Activated CD4-positive, alpha-beta T cell treated with anti-CD3 and anti-CD28 coated beads, Interleukin-2, amount 50 U/mL, for 16 hours (primary cell): ENCODE measurements at regions not wholly inside any gene's neighbourhood (a gene's known extent, or its start where the extent isn't known, plus 50 kb on each side); places are given as distances from the start of the nearest gene placed in this dataset.

Experiments used
- DNase-seq: peaks from one replicate; pipeline ENCODE4 v3.0.0-alpha.2; 2020

DNA sequence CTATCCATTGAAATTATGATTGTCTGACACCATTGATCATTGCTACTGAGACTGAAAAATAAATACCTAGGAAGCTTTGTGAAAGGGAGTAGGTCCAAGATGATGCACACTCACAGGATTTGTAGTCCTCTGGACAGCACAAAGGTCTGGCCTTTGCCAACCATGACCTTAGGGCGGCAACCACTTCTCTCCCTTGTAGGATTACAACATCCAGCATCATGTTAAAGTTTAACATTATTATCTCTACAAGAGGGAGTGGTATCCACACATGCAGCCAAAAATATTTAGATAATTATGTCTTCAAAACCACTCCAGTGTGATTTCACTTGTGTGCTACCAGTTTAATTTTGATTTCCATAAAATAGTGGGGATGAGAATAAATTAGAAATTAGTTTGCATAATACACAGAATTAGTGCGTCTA lies 51.1 kb upstream of the NHSL1 start:
- DNase-seq, result no peak

DNA sequence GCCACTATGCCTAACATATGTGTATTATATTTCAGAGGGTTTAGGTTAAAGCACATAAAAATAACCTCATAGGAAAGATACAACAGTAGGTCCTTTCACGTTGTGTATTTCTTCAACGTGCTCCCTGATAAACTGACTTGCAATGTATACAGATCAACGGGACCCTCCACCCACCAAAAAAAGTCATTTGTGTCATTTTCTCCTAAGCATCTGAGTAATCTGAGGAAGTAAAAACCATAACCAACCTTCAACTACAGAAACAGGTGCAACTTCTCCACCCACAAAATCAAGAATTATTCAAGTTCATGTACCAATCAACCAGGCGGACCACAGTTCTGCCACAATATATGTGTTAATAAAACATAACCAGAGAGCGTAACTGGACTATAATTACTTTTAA lies 54.9 kb upstream of the NHSL1 start:
- no peak for DNase-seq

DNA sequence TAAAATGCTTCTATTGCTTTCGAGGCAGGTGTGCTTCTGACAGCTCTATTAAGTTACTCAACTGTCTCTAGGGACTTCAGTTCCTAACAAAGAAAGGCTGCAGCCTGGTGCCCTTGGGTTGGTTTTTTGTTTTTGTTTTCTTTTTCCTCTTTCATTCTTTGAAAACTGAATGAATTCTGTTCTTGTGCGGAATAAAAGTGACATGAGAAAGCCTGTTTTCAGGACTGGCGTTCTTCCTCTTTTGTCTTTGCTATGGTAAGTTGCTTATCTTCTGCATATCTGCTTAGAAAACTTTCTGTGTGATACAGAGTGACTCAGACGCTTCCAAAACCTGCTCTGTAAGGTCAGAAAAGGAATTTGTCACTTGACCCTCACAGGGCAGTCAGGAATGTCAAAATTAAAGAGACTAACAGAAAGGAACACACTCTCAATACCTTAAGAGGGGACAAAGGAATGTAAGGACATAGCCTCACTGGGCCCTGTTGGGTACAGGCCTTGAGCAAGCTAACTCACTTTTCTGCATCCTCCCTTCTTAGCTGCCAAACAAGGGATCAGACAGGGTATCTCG lies 56.2 kb upstream of the NHSL1 start:
- DNase-seq, result no peak

DNA sequence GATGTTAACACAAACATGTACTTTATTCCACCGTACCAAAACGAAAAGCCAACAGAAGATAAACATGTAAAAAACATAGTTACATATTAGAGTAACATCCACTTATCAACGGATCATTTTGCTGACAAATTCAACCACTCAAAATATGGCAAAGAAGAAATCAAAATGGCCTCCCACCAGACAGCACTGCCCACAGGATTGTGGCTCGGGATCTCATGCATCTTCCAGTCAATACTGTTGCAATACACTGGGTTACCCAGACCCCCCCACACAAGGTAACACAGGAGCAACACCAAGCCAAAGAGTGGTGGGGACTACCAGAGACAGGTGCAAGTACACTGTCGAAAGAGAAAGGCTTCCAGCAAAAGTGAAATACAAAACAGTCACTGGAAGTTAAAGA lies 57.9 kb upstream of the NHSL1 start:
- no peak for DNase-seq

DNA sequence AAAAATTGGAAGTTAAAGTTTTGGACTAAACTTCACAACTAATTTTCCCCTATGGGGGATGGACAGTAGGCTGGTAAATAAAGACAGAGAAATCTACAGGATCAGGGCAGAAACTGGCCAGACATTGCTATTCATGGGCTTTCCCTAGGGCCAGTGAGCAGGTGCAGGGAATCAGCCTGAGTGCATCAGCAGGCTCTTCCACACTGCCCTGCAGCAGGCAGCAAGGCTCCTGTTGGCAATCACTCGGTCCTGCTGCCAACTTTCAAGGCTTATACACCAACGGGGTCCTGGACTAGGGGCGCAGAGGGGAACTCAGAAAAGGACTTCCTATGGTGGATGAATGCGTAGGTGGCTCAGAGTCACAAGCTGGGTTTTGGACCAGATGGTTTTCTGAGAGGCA lies 59.8 kb upstream of the NHSL1 start:
- DNase-seq, result no peak

DNA sequence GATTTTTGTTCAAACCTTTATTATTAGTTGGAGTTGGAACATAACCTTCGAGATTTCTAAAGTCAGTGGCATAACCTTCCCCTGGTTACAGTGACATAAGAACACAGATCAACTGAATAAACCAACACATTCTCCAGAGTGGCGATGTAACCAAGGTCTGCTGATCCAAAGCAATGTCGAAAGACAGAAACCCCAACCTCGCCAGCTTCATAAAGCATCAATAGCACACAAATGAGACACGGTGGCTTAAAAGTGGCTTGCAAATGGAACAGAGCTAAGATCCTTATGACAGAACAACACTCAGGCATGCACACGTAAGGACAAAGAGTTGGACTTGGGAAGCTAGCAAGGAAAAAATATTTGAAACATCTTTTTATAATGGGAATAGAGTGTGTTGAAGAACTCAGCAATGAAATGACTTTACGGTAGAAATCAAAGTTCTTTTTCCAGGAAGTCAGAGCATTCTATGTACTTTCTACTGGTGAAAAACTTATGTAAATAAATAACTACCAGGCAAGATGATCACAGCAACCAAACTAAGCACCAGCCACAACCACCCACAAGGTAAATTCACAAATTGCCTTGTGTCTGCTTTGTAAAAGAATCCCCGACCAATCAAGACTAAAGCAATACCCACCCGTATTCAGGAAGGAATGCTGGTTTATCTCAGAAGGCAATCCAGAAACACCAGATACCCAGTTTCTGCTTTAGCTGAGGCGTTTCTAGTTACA lies 61.0 kb upstream of the NHSL1 start:
- DNase-seq, result no peak

DNA sequence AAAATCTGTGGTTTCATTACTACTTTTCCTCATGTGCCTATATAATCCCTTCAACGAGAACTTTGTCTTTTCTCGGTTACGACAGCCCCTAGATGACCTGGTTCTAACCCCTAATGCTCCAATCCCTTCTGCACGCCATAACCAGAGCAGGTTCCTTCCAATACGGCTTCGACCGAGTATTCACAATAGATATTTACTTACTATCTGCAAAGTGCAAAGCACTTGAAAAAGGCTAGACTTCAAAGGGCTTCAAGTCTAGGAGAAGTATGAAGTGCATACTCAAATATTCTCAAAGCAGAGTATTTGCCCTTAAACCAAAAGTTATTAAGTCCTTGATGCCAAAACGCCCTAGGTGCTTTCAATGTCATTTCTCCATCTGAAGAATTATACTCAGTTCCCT lies 63.4 kb upstream of the NHSL1 start:
- no peak for DNase-seq

DNA sequence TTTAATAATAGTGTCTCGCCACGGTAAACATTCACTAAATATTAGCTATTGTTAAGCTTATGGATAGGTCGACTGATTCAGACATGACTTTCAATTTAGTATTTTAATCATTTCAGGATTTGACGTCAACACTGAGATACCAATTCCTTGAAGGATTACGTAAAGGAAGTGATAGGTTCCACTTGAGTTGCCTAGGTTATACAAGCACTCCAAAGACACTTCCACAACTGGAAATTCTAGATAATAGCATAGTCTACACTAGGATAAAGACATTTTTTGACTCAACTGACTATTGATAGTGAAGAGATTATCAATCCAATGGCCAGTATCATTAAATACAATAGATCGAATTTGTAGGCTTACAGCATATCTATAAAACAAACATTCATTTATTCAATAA lies 63.9 kb upstream of the NHSL1 start:
- no peak for DNase-seq

DNA sequence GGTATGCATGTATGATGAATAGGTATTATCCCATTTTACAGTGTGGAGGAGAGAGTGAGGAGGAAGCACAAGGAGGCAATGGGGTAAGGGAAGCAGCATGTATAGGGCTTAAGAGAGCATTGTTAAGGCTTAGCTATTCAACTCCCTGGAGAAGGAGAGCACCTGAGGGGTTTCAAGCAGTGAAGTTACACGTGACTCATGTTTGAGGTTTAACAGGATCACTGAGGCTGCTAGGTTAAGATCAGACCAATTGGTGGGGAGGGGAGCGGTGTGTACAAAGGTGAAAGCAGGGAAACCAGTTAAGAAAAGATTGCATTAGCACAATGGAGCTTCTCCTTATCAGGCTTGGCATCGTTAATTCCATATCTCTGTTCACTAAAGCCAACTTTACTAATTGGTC lies 64.4 kb upstream of the NHSL1 start:
- DNase-seq, result no peak

DNA sequence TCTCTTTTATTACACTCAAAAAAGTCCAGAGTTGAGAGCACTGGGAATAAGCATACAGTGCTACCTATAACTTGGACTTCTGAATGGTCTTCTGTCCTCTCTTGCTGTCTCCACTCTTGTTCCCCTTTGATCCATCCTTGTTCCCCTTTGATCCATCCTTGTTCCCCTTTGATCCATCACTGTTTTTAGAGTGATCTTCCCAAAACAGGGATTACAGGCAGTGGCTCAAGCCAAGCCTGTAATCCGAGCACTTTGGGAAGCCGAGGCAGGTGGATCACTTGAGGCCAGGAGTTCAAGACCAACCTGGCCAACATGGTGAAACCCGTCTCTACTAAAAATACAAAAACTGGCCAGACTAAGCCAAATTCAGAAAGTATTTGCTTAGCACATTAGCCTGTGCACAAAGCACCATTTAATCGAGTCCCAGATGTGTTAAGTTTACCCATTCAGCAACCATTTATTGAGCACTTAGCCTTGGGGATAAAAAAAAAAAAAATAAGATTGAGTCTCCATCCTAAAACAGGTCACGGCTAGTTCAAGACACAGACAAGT lies 65.0 kb upstream of the NHSL1 start:
- no peak for DNase-seq

DNA sequence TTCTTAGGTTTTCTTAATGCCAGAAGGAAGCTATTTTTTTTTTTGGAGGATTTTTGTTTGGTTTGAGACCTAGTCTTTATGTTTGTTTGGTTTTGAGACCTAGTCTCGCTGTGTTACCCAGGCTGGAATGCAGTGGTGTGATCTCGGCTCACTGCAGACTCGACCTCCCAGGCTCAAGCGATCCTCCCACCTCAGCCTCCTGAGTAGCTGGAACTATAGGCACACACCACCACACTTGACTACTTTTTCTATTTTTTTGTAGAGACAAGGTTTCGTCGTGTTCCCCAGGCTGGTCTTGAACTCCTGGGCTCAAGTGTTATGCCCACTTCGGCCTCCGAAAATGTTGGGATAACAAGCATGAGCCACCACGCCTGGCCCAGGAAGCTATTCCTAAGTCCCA lies 67.8 kb upstream of the NHSL1 start:
- DNase-seq, result no peak

DNA sequence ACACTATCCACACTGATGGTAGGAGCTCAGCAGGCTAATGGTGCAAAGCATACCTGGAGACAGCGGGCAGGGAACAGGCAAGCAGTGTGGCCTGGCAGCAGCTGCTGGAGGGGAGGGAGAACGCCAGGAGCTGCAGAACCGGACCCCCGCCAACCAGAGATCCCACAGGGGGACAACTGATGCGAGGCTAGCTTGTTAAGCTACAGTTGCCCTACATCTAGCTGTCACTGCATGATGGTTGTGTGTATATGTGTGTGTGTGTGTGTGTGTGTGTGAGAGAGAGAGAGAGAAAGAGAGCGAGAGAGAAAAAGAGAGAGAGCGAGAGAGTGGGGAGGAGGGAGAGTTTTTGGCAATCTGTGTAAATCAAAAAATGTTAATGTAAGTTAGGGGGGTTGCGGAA lies 69.7 kb upstream of the NHSL1 start:
- DNase-seq, result no peak

DNA sequence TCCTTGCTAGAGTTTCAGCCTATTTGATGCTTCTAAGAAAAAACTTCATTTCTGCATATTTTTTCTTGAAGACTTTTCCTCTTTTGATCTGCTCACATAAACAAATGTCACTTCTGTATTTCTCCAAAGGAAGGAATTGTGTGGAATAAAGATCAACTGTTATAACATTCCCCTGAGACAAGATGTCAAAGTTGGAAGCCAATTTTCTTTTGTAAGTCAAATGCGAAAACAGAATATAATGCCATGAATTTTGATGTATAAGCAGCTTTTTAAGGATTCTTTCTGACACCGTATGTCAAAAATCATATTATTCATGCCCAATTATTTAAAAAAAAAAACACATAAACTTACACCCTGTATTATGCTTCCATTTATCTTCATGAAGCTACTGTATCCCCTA lies 70.3 kb upstream of the NHSL1 start:
- DNase-seq, result no peak

DNA sequence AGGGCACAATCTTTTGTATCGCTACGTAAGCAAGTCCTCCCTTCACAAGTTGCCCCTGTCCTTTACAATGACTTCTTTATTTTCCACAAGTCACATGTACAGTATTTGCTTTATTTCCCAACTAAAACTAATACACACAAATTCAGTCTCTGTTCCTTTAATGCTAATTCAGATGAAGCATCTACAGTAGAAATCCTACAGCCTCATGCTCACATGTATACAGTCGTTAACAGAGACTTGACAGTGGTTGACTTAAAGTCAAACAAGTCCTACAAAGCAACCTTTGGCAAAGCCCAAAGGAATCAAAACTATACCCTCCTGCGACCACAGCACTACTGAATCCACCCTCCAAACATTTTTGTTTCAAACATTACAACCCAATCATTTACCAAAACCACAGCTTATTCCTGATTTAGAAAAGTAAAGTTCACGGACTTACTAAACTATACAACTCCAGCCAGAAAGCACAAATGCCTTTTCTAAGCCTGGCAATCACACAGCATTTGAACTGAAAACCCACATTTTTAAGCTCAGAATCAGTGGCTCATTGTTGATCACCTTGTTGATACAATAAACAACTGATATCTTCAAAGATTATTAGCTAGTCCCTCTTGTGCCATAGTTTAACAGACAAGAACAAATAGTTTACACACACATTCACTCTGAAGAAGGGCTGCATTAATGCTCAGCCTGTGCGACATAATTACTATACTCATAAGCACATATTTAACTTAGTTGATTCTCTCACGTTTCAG lies 70.9 kb upstream of the NHSL1 start:
- no peak for DNase-seq

DNA sequence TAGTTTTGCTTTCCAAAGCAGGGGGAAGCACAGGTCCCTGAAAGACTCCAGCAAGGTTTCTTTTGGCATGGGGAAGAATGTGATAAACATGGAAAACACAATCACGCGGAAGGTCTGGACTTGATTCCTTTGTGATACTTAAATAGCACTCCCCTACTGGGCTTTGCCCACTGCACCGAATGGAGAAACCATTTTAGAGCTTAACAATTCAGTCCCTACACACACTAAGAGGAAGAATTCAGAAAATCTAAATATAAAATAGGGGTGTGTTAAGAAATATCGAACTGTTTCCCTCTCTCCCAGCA lies 71.4 kb upstream of the NHSL1 start:
- no peak for DNase-seq

DNA sequence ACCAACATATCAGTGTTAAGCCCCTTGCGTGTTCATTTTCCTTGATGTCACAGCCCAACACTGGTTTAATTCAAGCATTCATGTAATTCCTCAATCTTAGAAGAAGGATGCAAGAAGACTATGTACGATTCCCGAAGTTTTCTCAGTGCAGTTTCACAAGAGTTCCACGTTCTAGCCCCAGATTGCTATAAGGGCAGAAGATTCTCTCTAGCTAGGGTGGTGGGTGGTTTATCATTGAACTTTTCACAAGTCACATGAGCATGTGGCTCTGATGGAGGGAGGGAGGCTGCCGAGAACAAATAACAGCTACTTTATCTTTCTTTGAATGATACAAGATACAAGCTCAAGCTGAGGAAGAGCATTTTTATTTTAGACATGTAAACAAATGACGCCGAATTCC lies 71.9 kb upstream of the NHSL1 start:
- DNase-seq, result no peak

DNA sequence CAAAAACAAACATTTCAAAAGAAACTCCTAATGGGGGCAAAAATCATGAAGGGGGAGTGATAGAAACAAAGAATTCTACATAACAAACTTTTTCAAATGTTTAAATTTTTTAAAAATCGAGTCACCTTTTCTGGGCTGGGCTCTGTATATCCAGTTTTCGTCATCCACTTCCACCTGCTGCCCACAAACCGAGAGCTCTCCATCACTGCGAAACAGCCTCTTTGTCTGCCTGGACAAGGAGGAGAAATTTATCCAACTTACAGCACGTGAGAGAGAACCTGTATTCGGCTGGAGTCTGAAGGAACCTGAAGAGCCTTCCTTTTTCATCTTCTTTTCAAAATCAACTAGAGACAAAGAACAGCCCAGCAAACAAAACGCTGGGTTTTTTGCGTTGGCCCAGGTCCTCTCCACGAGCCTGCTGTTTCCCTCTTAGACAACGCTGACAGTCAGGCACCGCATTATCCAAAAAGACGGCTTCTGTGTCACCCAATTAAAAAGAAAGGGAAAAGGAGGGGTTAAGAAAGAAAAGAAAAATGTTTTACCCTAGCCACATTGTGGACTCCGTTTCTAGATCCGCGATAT lies 72.4 kb upstream of the NHSL1 start:
- DNase-seq, result no peak

DNA sequence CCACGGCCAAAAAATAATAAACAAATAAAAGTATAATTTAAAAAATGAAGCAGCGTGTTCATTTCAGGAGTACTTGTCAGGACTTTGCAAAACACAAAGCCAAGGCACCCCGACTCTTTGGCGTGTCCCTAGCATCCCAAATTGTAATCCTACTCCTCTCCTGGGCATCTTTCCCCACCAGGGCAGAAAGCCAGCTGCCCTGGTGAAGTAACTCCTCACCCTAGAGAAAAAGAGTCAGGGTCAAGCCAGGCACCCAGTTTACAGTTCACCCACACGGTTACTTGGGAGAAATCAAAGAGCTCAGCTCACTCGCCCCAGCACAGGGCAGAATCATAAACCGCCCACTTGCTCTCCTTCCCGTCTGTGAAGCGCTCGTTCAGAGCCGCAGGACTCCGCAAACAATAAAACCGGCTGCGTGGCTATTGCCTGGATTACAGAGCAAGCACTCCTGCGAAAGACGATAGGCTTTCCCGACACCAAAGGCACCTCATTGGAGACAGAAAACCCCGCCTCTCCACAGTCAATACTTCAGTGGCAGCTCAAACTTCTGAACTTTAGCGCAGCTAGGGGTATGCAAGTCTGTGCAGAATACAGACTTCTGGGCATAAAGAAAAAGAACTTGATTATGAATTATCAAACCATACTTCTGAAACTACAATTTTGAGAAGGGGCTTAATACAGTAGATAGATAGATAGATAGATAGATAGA lies 73.0 kb upstream of the NHSL1 start:
- no peak for DNase-seq

DNA sequence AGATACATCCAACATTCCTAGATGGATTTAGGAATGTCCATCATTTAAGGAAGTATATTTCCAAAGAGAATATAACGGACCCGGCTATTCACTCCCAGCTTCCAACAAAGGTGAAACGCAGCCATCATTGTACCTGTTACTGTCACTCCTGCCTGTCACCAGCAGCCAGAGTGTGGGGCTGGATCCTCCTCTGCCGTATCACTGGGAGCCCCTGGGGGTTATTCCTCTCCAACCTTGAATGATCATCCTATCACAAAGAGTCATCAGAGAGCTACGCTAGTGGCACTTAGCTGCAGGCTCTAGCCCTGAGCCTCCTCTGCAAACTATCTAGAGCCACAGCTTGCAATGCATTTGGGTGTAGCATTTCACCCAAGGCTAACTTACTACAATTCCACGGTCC lies 73.6 kb upstream of the NHSL1 start:
- no peak for DNase-seq

DNA sequence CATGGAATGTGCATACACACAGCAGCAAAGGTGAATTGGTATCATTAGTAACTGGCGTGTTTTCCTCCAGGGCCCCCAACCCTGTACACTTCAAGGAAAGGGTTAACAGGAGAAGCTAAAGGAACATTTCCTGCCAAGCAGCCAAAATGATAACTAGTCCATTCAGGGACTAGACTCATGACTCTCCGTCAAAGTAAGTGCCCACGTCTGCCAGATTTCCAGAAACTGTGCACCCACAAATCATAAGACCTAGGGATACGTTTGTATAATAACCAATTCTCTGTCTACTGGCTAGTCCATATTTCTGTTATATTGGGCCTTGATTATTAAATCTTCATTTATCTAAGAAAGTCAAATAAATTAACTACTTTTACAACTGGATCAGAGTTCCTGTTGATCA lies 76.0 kb upstream of the NHSL1 start:
- no peak for DNase-seq

DNA sequence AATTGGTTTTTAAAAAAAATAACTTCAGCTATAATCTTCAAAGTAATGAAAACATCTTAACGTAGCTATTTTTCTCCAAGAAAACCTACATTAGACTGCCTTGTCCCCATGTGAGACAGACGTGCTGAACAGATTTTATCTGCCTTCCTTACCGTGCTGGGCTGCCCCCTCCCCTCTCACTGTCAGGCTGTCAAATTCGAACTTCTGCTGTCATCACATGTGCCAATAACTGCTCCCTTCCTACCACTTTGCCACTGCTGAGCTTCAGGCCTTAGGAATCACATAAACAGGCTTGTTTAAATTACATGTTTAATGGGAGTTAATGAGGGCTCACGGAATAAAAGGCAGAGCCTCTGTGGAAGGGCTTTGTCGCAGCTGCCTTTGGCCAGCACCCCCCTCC lies 77.0 kb upstream of the NHSL1 start:
- DNase-seq, result no peak

DNA sequence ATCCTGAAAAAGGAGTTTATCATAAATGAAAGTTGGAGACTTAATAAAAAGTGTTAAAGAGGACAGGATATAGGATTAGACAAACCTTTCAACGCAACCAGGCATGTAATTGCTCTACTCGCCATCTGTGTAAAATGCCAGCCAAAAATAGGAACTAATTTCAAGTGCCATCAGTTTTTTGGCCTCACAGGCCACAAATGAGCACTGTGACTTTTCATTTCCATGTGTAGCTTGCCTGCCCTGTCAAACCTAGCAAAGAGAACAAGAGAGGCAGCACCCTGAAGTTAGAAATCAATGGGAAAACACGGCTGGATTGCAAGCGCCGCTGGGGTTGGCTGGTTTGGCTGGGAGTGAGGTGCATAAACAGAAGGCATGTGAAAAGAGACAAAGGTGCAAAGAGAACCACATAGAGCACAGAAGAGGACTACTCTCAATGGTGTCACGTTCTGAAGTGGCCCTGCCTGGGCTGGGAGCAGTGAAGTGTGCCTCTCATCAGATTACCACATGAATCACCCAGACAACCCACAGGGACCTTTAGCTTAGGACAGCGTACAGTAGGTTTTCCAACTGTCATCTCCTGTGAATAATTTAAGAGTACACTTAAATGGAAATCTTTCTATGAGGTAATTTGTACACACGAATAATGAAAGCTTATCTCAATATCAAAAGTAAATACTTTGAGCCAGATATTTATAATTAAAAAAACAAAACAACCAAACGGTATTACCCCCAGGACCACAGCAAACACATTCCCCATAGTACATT lies 78.0 kb upstream of the NHSL1 start:
- no peak for DNase-seq

DNA sequence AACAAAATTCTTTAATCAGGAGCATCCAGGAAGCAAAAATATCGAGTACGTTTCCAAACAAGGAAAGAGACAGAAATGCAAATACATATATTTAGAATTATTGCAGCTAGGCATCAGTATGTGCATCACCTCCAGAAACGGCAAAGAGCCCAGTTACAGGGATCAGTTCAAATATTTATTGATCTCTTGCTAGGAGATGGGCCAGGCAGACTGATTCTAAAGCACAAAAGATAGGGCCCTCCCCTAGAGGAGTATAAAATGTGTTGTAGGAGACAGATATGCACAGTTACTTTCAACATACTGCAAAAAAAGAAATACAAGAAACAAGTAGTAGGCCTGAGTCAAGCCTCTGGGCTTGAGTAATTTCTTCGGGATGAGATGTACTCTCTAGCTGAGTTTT lies 80.7 kb upstream of the NHSL1 start:
- DNase-seq, result no peak
